OCI-LY1 (cell line): ENCODE measurements at regions not wholly inside any gene's neighbourhood (a gene's known extent, or its start where the extent isn't known, plus 50 kb on each side); places are given as distances from the start of the nearest gene placed in this dataset.

Experiments
- CTCF ChIP-seq: fragments of 200-600 bp; sonication (generic), shearing (Covaris generic); IDR thresholded peaks from 2 replicates; pipeline ENCODE4 v1.5.1; 2017; ENCODE audit warnings: mild to moderate bottlenecking, antibody characterized with exemption, low read length, moderate library complexity, mixed read lengths
- EZH2 ChIP-seq: fragments of 200-600 bp; sonication (generic), shearing (Covaris generic); IDR thresholded peaks from 2 replicates; pipeline ENCODE4 v1.8.0; 2017; ENCODE audit warnings: borderline replicate concordance, mixed run types, mild to moderate bottlenecking, antibody characterized with exemption, low read length, moderate library complexity, mixed read lengths

GRCh38 chr3:72219752-72220151 lies 434.8 kb upstream of the PROK2 start:
- TF ChIP-seq CTCF (no peak), EZH2 (no peak)
